ENCODE measurements at regions not wholly inside any gene's neighbourhood (a gene's known extent, or its start where the extent isn't known, plus 50 kb on each side); places are given as distances from the start of the nearest gene placed in this dataset.

GRCh38 chr1:90780981-90781380 lies 63.9 kb upstream of the BARHL2 start:
- POLR2A ChIA-PET (ENCODE audit: partially characterized antibody): no interaction called here

More at GRCh38 chr1:90780981-90781380, 63.9 kb upstream of the BARHL2 start:
- no peak overlapping the region for H3K18ac ChIP-seq (ENCODE audit: extremely low read depth, low read length)
- H3K9me3 ChIP-seq (ENCODE audit: insufficient read depth in 2 of 2, low read depth in 1 of 2, low read length in 1 of 2): no peaks in the 10 kb centered on the region
- no peak overlapping the region for H3K27ac ChIP-seq (ENCODE audit: low read depth, low read length)
- CTCF ChIA-PET (ENCODE audit: partially characterized antibody): interaction anchor here (0.5 to 1.5 kb wide), 3 partner anchors 57 to 136 kb away, joined by 3 to 5 read pairs (median 3); no protein-coding TSS in a partner anchor
- no peak overlapping the region for H3K4ac ChIP-seq (replicated peaks; ENCODE audit: insufficient read length, low read depth, low read length)
- no peak overlapping the region for H3K56ac ChIP-seq (replicated peaks; ENCODE audit: insufficient read length, low read depth, low read length)
- TF ChIP-seq NRF1 (IDR thresholded peaks at IDR 0.05; ENCODE audit: low read depth, low read length) (no peak), ZNF274 (IDR thresholded peaks at IDR 0.05; ENCODE audit: borderline replicate concordance, extremely low read depth, low read length) (no peak), SIX5 (IDR thresholded peaks at IDR 0.05; ENCODE audit: low read depth, low read length) (no peak), RXRA (IDR thresholded peaks at IDR 0.05; ENCODE audit: insufficient read depth, low read depth, low read length) (no peak), POLR2A (IDR thresholded peaks at IDR 0.05; ENCODE audit: control extremely low read depth in 1 of 2, low read depth in 2 of 2, low read length in 2 of 2) (no peak), CEBPB (IDR thresholded peaks at IDR 0.05; ENCODE audit: low read depth, low read length) (no peak), POLR2AphosphoS5 (IDR thresholded peaks at IDR 0.05; ENCODE audit: low read depth, low read length) (no peak), CREB1 (IDR thresholded peaks at IDR 0.05) (no peak), RFX5 (IDR thresholded peaks at IDR 0.05; ENCODE audit: borderline replicate concordance, low read depth, low read length) (no peak), CHD1 (IDR thresholded peaks at IDR 0.05; ENCODE audit: low read depth, low read length) (no peak), GTF2F1 (IDR thresholded peaks at IDR 0.05; ENCODE audit: borderline replicate concordance, low read depth, low read length) (no peak), SUZ12 (IDR thresholded peaks at IDR 0.05; ENCODE audit: low read length) (no peak)
- H3K4me3 ChIP-seq (ENCODE audit: extremely low read depth in 1 of 4, insufficient read depth in 2 of 4, low read depth in 3 of 4, low read length in 4 of 4): no peak overlapping the region
- H4K8ac ChIP-seq (ENCODE audit: extremely low read depth, insufficient read depth, low read length): no peak overlapping the region
- peaks cover 0 to 3% (median 0%) of the 10 kb centered on the region in 4 experiments; a peak in 2 of 7 replicates for H3K4me1 ChIP-seq (replicated peaks in 1 of 4; ENCODE audit: control insufficient read depth in 3 of 4, insufficient read depth in 4 of 4, low read length in 3 of 4)
- DNase-seq (ENCODE audit: low read depth in 1 of 2, low spot score in 2 of 2): no peak
- H2BK12ac ChIP-seq (ENCODE audit: low read depth, low read length): no peak overlapping the region
- no peak overlapping the region for H2AK5ac ChIP-seq (ENCODE audit: low read depth, low read length)
- H2BK20ac ChIP-seq (ENCODE audit: low read length): no peak overlapping the region
- H3K79me1 ChIP-seq (ENCODE audit: low read depth, low read length): no peaks in the 10 kb centered on the region
- H3K23ac ChIP-seq (ENCODE audit: insufficient read length): no peak overlapping the region
- no peak overlapping the region for H4K5ac ChIP-seq (ENCODE audit: insufficient read length, low read depth, low read length)
- H3K4me2 ChIP-seq (ENCODE audit: insufficient read depth in 1 of 2, low read depth in 2 of 2, low read length in 2 of 2): no peak overlapping the region
- no peak overlapping the region for H4K91ac ChIP-seq (replicated peaks; ENCODE audit: insufficient read length, low read length)
- no peaks in the 10 kb centered on the region for H3K27me3 ChIP-seq (replicated peaks in 1 of 4; ENCODE audit: control insufficient read depth in 3 of 4, extremely low read depth in 1 of 4, insufficient read depth in 3 of 4, low read length in 3 of 4)
- no peak overlapping the region for H3K9ac ChIP-seq (replicated peaks in 1 of 4; ENCODE audit: extremely low read depth in 1 of 4, low read depth in 3 of 4, low read length in 3 of 4)
- no peak for FAIRE-seq
- H3K36me3 ChIP-seq (ENCODE audit: control insufficient read depth in 2 of 4, insufficient read depth in 4 of 4, low read length in 3 of 4): no peaks in the 10 kb centered on the region
- H3K14ac ChIP-seq (ENCODE audit: insufficient read length): no peak overlapping the region
- H3K79me2 ChIP-seq (ENCODE audit: control insufficient read depth in 1 of 2, insufficient read depth in 2 of 2, low read length in 2 of 2): no peaks in the 10 kb centered on the region
- H2BK5ac ChIP-seq (ENCODE audit: low read depth, low read length): no peak overlapping the region
- H3K23me2 ChIP-seq (ENCODE audit: low read depth, low read length): no peaks in the 10 kb centered on the region
- no peaks in the 10 kb centered on the region for H4K20me1 ChIP-seq (replicated peaks in 1 of 2; ENCODE audit: control insufficient read depth in 1 of 2, insufficient read depth in 2 of 2, low read length in 2 of 2)
- H2BK15ac ChIP-seq (ENCODE audit: low read length): no peak overlapping the region
- H2AFZ ChIP-seq (ENCODE audit: low read length): no peak overlapping the region
- no peak overlapping the region for H2BK120ac ChIP-seq (replicated peaks; ENCODE audit: low read depth, low read length)
- WGBS, 2 experiments (ENCODE audit: extremely low coverage in 1 of 2, insufficient coverage in 1 of 2, insufficient read length in 1 of 2, insufficient replicate concordance in 2 of 2, low coverage in 1 of 2, low lambda C conversion rate in 2 of 2, missing lambda C conversion rate in 1 of 2): 97% methylated on average over 2 of the region's 2 CpGs; no CpG with 5 or more reads in 1 of the 2 experiments

Data from H1 (cell line).